Inflammatory macrophage treated with lipopolysaccharide for 1 hour (primary cell): ENCODE measurements at regions not wholly inside any gene's neighbourhood (a gene's known extent, or its start where the extent isn't known, plus 50 kb on each side); places are given as distances from the start of the nearest gene placed in this dataset.
"Not testable (repeated sequence)": the region's sequence is repeated elsewhere in the genome, so short reads cannot be mapped to it uniquely, and the experiment has no call there.

Experiments used
- DNase-seq, 2 donors: peaks; one replicate each; pipeline ENCODE4 v3.0.0-alpha.2; 2020 to 2022

DNA sequence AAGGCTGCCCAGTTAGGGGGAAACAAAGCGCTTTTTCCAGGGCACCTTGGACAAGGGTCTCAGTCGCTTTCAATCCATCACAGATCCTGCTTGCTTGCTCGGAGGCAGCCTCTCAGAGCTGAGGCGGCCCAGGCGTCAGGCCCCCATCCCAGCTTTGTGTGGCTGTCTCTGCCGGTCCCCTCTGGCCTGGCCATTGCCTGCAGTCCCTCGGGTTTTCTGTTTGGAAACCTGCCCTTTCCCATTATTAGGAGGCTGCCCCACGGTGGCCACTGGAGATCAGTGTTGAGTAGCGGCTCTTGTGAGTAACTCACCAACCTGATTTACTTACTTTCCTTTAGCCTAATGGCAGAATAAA is 216.1 kb downstream of the GLRX3 start:
- DNase-seq, result no peak

DNA sequence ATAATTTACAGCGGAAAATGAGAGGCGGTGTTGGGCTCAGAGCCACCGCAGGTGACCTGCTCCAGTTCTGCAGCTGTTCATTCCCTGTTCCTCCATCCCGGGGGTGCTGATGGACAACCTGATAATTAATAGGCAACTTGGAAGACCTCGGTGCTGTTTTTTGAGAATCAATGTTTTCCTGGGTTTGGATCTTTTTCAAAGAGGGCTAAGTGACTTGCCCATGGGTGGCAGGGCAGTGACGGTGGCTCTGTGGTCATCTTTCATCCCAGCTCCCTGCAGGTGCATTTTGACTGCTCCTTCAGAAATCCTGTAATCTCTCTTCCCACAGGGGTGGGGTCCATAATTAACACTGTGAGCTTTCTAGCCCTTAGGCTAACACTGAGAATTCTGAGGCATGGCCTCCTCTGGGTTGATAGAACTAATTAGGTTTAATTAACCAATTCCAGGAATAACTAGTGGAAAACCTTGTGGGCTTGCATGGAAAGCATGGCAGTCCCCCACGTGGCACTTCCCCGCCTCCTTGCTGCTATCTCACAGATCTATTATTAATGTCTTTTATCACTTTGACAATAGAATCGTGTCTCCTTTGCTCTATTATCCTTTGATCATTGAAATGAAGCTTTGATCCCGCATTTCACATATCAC is 217.9 kb downstream of the GLRX3 start:
- no peak for DNase-seq

DNA sequence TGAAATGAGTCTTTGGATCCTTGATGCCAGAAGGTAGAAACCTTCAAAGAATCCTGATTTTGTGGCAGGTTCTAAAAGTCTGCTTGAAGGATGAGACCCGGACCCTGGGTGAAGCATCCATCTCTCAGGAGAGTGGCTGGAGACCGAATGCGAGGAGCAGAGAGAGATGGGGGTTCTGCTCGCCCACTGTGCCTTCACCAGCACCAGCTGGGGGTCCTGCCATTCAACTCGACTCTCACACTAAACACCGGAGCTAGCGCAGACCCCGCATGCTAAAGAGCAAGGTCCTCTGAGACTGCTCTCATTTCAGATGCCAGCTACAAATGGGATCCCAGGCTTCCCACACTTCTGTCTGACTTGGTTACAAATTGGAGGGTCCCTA is 218.4 kb downstream of the GLRX3 start:
- DNase-seq, result no peak

DNA sequence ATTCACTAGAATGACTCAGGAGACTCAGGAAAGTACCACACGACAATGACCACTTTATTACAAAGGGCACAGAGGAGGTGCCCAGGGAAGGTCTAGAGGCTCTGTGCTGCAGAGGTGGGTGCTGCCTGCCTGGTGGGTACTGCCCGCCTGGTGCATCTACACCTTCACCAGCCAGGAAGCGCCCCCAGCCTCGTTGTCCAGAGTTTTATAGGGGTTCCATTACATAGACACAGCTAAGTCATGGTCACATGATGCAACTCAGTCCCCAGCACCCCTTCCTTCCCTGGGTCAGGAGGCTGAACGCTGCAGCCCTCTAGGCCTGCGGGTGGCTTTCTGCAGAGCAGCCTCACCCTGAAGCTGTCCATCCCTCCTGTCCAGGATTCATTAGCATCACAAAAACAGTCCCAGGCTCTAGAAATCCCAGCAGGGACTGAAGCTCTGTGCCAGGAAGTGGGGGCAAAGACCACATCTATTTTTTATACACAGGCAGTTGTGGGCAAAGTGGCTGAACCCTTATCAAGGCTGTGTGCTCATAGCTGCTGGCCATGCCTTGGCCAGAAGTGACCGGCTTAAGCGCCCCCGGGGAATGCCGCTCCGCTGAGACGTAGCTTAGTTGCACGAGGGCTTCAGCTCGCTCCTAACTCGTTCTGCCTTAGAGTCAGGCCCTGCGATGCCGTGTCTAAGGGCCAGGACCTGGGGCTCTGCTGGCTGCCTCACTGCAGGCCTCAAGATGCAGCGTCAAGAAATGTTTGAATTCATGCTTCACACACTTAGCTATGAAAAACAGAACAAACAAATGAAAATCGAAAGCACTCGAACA is 219.0 kb downstream of the GLRX3 start:
- no peak for DNase-seq

DNA sequence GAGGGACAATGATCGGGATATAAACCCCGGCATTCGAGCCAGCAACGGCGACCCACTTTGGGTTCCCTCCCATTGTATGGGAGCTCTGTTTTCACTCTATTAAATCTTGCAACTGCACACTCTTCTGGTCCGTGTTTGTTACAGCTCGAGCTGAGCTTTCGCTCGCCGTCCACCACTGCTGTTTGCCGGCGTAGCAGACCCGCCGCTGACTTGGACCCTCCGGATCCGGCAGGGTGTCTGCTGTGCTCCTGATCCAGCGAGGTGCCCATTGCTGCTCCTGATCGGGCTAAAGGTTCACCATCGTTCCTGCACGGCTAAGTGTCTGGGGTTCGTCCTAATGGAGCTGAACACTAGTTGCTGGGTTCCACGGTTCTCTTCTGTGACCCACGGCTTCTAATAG is 220.2 kb downstream of the GLRX3 start:
- DNase-seq, result not testable (repeated sequence)

DNA sequence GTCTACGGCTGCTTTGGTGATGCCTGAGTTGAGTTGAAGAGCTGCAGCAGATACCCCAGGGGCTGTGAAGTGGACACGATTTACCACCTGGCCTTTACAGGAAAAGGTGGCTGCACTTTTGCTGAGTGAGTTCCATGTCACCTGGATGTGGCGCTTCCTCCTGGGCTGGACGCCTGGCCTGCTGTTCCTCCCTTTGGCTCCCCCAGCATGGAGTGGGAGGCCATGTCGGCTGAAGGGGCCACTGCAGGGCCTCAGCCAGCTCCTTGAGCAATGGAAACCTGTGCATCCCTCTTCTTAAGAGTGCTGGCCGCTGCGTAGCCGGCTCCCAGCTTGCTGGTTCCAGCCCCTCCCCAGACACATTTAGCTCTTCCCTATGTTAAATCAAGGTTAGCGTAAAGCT is 221.0 kb downstream of the GLRX3 start:
- DNase-seq, result no peak

DNA sequence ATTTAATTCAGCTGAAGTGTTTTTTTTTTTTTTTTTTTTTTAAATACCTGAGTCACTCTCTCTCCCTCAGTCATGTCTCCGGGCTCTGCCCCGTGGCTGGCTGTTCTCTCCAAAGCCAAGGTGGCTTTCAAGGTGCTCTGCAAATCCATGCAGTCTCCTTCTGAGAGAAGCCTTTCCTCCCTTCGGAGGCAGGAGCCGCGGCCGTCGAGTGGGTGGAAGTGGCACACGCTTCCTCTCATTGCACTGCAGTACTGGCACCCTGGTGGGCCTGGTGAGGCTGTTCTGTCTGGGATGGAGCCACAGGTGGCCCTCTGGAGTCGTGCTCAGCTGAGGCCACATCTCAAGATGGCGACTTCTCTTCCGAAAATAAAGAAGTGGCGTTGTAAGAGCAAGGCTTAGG is 221.8 kb downstream of the GLRX3 start:
- no peak for DNase-seq

DNA sequence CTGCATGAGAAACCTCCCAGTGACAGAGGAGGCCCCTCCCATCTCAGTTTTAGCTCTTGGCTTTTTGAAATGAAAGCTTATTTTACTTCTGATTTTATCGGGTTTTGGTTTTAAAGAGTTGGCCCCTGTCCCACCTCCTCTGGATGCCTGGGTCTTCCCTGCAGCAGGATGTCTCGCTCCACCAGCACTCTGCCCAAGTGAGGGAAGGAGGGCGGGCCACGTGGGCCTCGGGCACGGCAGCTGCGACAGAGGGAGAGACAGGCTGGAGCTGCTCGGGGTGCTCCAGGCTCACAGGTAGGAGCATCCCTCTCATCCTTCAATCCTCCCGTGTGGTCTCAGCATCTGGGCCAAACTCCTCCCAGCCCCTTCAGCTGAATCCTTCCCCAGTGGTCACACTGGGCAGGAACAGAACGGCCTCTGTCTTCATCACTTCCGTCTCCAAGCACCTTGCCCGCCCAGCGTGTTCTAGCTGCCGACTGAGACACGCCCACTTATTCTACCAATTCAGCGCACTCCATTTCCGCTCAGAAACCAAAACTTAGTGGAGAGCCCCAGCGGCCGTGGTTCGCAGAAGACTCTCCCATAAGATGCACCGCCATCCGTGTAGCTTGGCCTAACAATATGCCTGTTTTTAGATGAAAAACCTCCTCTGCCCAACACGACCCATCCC is 222.9 kb downstream of the GLRX3 start:
- DNase-seq, result no peak

DNA sequence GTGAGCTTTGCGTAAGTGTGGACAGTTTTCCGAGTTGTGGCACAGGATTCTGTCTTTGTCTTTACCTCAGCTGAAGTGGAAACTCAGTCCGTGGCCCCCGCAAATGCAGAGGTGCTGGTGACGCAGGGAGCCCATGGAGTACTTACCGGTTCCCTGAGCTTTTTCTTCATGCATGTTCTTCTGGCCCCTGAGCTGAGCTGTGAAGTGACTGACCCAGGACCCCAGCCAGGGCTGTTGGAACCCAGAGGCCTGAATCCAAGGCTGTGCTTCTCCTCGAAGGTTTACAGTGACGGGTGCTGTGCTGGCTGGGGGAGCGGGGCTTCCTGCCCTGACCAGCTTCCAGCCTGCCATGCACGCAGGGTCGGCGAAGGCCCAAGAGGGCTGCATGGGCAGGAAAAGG is 223.5 kb downstream of the GLRX3 start:
- no peak for DNase-seq

DNA sequence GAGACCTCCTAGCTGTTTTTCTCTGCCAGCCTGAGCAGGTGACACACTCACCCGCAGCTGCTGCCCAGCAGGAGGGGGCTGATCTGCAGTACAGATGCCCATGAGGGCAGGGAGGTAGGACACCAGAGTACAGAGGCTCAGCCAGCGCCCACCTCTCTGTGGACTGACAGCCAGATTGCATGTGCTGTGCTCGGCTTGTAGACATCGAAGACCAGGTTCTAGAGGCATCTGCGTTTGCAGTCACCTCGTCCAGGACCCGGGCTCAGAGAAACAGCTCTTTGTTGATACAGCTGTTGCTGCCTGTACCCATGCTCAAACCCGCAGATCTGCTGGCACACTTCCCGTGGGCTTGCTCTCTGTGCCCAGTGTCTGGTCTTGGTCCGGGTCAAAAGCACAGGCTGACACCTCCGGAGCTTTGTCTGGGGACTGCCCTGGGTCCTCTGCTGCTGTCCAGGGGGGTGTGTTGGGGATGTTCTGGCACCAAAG is 224.7 kb downstream of the GLRX3 start:
- no peak for DNase-seq

DNA sequence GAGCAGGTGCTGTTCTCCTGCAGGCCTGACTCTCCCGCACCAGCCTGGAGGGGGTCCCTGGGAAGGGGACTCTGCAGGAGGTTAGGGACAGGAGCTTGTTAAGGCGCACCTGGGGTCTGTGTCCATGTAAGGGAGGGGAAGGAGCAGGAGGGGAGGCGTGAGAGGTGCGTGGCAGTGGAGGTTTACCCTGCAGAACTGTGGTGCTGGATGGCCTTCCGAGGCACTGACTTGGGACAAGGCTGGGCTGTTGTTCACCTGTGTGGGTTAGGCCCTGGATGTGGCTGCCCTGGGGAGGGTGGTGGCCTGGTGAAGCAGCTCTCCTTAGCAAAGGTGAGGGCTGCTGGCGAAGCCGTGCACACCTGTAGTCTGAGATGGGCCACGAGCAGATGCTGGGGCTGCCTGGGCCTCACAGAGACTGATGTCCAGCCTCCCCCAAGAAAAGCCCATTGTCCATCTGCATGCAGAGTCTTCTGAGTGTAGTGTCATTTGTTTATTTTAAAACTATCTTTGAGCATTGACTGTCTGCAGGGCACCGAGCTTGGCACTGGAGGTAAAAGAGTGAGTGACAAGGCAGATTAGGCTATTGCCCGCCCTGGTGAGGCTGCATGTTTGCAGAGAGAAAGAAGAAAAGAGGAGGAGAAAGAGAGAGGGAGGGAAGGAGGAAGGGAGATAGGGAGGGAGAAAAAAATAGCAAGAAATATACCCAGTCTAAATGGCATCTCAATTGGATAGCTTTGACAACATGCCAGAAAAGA is 225.3 kb downstream of the GLRX3 start:
- no peak for DNase-seq

DNA sequence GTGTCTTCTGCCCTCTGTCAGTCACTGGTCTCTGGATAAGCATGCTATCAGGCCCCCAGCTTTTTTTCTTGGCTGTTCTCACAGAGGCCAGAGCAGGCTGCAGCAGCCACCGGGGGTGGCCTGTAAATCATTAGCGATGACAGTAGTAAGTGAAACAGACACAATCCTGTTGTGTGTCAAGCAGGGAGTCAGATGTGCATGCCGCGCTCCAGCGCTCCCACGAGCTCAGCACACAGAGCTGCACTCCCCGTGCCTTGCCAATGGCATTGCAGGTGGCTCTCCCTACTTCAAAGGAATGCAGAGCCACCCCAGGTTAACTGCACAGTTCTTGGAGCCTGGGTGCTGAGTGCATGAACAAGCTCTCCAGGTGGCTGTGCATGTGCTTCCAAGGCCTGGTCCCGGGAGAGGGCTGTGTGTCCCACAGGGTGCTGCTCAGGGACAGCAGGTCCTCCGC is 226.1 kb downstream of the GLRX3 start:
- DNase-seq, result no peak

DNA sequence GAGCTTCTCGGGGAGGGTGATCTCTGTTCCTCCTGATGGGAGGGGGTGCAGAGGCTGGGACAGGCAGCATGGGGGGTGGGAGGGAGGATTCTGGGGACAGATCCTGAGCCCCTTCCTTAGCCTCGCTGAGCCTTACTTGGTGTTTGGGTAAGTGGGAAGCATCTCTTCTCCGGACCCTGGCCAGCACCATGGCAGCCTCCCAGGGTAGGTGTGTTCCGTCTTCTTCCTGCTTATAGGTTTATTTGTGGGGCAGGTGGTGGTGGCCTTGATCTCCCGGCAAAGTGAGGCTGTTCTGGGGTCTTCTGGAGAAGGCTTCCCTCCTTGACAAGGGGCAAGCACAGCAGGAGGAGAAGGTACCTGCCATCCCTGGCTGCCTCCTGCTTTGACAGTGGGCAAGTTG is 226.9 kb downstream of the GLRX3 start:
- DNase-seq, result no peak

DNA sequence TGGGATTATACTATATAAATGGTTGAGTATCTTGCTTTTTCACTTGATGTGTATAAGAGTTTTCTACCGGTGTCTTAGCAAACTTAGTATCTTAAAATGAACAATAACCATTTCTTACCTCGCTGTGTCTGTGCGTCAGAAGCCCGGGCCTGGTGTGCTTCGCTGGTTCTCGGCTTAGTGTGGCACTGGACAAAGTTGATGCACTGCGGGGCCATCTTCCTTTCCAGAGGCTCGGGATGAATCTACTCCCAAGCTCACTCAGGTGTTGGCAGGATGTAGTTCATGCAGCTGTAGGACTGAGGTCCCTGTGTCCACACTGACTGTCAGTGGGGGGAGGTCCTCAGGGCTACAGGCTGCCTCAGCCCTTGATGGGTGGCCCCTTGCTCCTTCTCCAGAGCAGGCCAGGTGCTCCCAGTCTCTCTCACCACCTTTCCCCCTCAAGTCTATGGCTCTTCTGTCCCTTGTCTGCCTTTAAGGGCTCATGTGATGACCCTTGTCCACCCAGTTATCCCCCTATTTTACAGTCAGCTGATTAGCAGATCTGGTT is 227.8 kb downstream of the GLRX3 start:
- DNase-seq, result no peak

DNA sequence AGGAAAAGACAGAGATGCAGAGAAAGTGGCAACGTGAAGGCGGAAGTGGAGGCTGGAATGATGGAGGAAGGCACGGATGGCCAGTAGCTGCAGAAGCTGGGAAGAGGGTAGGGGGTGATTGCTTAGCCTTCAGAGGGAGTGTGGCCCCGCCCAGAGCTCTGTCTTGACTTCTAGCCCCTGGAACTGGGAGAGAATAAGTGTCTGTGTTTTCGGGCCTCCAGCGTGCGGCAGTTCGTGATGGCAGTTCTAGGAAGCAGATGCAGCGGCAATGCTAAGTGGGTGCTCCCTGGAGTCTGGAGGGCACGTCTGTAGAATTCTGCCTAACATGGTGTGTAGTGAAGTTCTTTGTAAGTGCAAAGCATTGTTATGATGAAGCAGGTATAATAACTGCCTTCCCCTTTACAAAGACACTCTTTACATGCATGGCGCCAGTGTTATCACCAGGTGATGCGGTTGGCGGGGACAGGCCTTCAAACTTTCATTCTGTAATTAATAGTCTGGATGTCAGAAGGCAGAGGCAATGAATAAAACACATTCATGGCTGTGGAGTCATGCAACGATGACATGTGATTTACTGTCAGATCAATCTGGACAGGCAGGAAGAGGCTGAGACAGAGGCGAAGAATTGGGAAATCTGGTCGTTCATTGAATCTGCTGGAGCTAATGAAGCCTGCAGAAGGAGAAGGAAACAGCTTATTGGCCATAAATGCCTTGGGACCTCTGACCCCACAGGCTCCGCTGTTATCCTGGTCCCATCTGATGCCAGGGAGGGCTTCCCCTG is 228.6 kb downstream of the GLRX3 start:
- no peak for DNase-seq

DNA sequence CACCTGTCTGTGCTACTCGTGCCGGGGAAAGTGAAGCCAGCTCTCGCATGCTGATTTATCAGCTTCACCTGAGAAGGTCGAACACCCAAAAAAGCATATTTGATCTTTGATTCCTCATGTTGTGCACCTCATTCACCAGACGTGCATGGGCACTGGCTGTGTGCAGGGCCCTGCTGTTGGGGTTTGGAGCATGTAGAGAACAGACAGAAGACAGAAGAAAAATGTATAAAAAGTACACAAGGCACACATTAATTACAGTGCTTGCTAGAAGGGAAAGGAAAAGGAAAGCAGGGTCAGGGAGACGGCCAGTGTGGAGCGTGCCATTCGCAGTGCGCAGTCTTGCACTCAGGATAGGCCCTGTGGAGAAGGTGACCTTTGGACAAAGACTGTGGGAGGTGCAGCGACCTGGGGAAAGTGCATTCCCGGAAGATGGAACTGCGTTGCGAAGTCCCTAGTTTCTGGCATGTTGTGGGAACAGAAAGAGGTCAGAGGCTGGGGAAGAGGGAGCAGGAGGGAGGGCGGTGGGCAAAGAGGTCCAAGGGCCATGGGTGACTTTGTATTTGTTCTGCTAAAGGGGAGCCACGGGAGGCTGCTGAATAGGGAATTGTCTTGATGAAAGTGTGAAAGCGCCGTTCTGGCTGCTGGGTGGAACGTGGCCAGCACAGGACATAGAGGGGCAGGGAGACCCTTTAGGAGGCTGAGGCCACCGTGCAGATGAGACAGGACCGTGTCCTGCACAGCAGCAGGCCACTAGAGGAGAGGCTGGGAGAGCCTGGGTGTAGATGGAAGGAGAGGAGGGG is 232.8 kb downstream of the GLRX3 start:
- no peak for DNase-seq

DNA sequence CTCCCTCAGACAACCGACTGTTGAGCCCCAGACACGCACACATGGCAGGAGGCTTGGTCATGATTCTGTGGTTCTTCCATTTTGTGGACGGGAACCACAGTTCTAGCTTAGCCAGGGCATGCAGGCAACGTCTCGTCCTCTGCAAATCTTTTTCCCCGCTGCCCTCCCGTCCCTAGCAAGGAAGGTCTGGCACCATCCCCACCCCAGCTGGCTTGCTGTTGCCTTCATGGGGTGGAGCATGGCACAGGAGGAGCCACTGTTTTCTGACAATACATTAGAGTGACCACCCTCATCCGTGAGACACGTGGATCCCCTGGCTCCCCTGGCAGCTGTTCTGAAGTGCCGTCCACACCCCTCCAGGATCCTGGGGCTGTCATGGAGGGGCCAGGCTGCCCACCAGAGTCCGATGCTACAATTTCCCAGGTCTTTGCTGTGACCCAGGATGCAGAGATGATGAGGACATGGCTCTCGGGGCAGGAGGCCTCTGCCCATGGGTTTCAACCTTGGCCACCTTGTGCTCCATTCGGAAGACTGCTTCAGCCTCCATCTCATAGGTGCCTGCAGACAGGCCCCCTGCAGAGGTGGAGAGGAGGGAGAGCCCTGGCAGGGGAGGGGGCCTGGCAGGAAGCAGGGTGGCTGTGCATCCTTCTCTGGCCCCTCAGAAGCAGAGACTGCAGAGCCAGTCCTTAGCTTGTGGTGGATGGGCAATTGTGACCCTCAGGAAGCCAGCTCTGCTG is 233.6 kb downstream of the GLRX3 start:
- DNase-seq, result no peak

DNA sequence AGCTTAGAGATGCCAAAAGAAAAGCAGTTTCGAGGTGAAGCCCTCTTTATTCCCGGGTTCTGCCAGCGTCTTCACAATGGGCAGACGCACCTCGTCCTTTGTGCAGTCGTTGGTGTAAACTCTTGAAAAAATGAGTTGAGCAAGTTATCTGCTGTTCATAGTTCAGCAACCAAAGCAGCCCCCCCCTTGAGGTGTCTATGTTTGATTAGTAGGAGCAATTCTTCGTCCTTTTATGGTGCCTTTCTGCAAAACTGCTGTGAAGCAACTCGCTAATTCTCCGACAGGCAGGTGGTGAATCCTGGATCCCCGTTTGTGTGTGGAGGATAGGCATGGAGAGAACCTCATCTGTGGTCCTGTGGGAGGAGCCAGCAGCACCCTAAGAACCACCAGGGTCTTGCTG is 234.5 kb downstream of the GLRX3 start:
- no peak for DNase-seq

DNA sequence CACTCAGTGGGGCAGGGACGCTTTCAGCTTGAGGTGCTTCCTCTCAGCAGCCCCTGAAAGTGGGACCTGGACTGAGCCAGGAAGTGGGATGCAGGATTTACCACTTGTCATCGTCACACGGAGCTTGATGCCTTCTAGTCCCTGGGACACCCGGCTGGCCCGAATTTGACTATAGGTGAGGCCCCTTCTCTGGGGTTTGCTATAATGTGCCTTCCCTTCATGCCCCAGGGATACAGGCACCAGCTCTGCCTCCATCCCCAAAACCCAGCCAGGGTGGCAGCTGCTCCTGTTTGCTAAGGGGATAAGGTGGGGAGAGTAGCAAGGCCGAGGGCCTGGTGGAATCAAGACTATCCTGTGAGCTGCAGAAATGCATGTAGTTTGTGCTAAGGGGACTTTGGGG is 235.0 kb downstream of the GLRX3 start:
- DNase-seq, result no peak

DNA sequence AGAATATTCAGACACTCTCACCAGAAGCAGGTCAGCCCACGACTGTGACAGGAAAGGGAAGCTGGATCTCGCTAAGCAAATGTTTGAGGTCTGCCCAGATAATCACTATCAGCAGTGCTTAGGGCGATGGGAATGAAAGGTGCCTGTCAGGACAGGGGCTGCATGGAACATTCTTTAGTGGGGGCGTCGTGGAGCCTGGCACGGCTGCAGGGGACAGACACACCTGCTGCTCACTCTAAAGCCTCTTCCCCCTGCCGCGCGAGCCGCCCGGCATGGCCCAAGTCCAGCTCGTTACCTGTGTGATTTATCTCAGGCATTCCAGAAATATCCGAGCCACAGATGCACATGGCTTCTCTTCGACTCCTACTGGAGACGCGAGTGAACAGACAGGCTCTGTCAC is 235.5 kb downstream of the GLRX3 start:
- no peak for DNase-seq

DNA sequence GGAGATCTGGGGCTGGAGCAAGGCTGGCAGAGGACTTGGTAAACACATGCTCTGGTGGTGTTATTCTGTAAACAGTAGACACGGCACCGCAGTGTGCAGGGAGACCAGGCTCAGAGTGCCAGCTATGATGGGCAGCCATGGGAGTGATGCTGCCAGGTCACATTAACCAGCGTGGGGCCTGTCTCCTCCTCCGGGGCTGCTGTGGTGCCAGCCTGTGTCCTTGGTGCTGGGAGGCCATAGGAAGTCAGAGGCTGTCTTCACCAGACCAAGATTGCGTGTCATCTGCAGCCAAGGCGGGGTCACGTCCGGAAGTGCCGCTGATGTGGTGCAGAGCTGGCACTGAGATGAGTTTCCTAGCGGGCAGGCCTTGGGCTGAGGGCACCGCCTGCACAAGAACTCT is 236.0 kb downstream of the GLRX3 start:
- DNase-seq, result no peak
